ENCODE measurements at regions not wholly inside any gene's neighbourhood (a gene's known extent, or its start where the extent isn't known, plus 50 kb on each side); places are given as distances from the start of the nearest gene placed in this dataset.

DNA sequence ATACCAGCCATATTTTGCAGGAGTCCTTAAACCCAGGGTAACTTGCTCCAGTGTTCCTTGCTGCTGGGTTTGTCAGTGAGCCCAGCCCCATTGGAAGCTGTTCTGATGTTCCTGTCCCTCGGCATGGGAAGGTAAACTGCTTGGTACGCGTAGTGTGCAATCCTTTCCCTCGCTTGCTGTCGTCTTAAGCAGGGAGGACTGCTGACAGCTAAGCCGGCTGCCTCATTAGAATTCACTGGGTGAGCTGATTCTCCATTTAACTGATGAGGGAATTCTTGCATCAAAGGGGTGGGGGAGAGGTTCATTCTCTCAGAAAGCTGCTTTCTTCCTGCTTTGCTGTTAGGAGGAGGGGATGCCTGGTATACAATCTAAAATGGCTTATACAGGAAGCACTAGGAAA, 164.6 kb downstream of the MID1IP1 start:
- TF ChIP-seq PKNOX1 (IDR thresholded peaks at IDR 0.05) (no peak), TRIM28 (IDR thresholded peaks at IDR 0.05) (no peak), NRF1 (conservative IDR thresholded peaks at IDR 0.05 in 1 of 2, IDR thresholded peaks at IDR 0.05 in 1 of 2) (no peak), ZKSCAN1 (IDR thresholded peaks at IDR 0.05; ENCODE audit: low read depth, low read length) (no peak), BACH1 (tag; IDR thresholded peaks at IDR 0.05) (no peak), L3MBTL2 (IDR thresholded peaks at IDR 0.05) (no peak), CHD2 (IDR thresholded peaks at IDR 0.05; ENCODE audit: low read depth, low read length) (no peak), ASH1L (IDR thresholded peaks at IDR 0.05; ENCODE audit: borderline replicate concordance, low read depth, partially characterized antibody) (no peak), KHSRP (IDR thresholded peaks at IDR 0.05) (no peak), ATF3 (IDR thresholded peaks at IDR 0.05) (no peak), ATF3 (CRISPR knock-in tag; conservative IDR thresholded peaks at IDR 0.05) (no peak), CTCF (IDR thresholded peaks at IDR 0.05 in 2 of 3, conservative IDR thresholded peaks at IDR 0.05 in 1 of 3; ENCODE audit: insufficient read depth in 2 of 3, low read depth in 1 of 3, low read length in 3 of 3) (no peak), ZNF197 (CRISPR knock-in tag; IDR thresholded peaks at IDR 0.05; ENCODE audit: low read depth) (no peak)
- TF ChIP-seq, protein P1, sequence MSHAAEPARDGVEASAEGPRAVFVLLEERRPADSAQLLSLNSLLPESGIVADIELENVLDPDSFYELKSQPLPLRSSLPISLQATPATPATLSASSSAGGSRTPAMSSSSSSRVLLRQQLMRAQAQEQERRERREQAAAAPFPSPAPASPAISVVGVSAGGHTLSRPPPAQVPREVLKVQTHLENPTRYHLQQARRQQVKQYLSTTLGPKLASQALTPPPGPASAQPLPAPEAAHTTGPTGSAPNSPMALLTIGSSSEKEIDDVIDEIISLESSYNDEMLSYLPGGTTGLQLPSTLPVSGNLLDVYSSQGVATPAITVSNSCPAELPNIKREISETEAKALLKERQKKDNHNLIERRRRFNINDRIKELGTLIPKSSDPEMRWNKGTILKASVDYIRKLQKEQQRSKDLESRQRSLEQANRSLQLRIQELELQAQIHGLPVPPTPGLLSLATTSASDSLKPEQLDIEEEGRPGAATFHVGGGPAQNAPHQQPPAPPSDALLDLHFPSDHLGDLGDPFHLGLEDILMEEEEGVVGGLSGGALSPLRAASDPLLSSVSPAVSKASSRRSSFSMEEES (CRISPR knock-in tag; IDR thresholded peaks at IDR 0.05): no peak
- TF ChIP-seq, protein P2, sequence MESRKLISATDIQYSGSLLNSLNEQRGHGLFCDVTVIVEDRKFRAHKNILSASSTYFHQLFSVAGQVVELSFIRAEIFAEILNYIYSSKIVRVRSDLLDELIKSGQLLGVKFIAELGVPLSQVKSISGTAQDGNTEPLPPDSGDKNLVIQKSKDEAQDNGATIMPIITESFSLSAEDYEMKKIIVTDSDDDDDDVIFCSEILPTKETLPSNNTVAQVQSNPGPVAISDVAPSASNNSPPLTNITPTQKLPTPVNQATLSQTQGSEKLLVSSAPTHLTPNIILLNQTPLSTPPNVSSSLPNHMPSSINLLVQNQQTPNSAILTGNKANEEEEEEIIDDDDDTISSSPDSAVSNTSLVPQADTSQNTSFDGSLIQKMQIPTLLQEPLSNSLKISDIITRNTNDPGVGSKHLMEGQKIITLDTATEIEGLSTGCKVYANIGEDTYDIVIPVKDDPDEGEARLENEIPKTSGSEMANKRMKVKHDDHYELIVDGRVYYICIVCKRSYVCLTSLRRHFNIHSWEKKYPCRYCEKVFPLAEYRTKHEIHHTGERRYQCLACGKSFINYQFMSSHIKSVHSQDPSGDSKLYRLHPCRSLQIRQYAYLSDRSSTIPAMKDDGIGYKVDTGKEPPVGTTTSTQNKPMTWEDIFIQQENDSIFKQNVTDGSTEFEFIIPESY (CRISPR knock-in tag; IDR thresholded peaks at IDR 0.05): no peak
